Ovary (tissue), 7 donors: ENCODE measurements at regions not wholly inside any gene's neighbourhood (a gene's known extent, or its start where the extent isn't known, plus 50 kb on each side); places are given as distances from the start of the nearest gene placed in this dataset.

Experiments
- DNase-seq, 5 donors: peaks; one replicate each; pipeline ENCODE4 v3.0.0-alpha.2; 2019 to 2020
- H3K27ac ChIP-seq, 2 donors: fragments of 200-600 bp; one replicate each; pipeline versions ENCODE4 v1.5.1 to v1.8.0; 2019 to 2022
- H3K27me3 ChIP-seq: fragments of 200-600 bp; one replicate; pipeline ENCODE4 v1.8.0; 2022
- H3K36me3 ChIP-seq: fragments of 200-600 bp; sonication (generic); one replicate; pipeline ENCODE4 v1.5.1; 2019
- H3K4me1 ChIP-seq: one replicate; pipeline ENCODE4 v1.8.1; 2013; ENCODE audit warnings: mild to moderate bottlenecking, moderate library complexity; ENCODE audit not compliant: insufficient read depth
- H3K4me3 ChIP-seq: fragments of 200-600 bp; sonication (generic); one replicate; pipeline ENCODE4 v1.5.1; 2017
- H3K9me3 ChIP-seq, 2 donors: fragments of 200-600 bp in 1 of 2; sonication (generic) in 1 of 2; one replicate each; pipeline versions ENCODE4 v1.5.1 to v1.8.1; 2013 to 2019; ENCODE audit warnings: mild to moderate bottlenecking in 1 of 2, moderate library complexity in 1 of 2
- CTCF ChIP-seq, 3 donors: fragments of 450-650 bp in 2 of 3; fragments of 200-600 bp in 1 of 3; IDR thresholded peaks; one replicate each; pipeline versions ENCODE4 v1.5.1 to v1.8.0; 2016 to 2022; ENCODE audit warnings: antibody characterized with exemption in 3 of 3, mild to moderate bottlenecking in 1 of 3
- EP300 ChIP-seq: sonication (generic); formaldehyde crosslinking; IDR thresholded peaks from one replicate; pipeline ENCODE4 v1.6.1; 2017; ENCODE audit warnings: antibody characterized with exemption
- POLR2A ChIP-seq: fragments of 450-650 bp; IDR thresholded peaks from one replicate; pipeline ENCODE4 v1.6.1; 2017; ENCODE audit warnings: antibody characterized with exemption, mild to moderate bottlenecking, moderate library complexity
- WGBS, 3 donors: extraction: QIAGEN DNeasy Blood & Tissue Kit in 1 of 3; methylation state at CpG; one replicate each; pipeline versions ENCODE4 v1.1.5 to v1.1.7; 2013 to 2017; 5-methylcytosine and 5-hydroxymethylcytosine counted together
- intact Hi-C, 4 donors: fragments of 100-400 bp; cut with DNase I; formaldehyde crosslinking; loops; one replicate each; pipeline versions ENCODE4 v1.11.0 to v1.15.1; 2022 to 2023
- donor health status: DM: no; HTN: no; CAD: no; lungs with moderate emphysema.
- donor health status: DM: no; HTN: no; CAD: no.
- donor health status: Bipolar disorder and iron deficiency.
- donor health status: DM: no; HTN: no; CAD: no.
- donor health status: DM: yes; HTN: yes; CAD: no.

- Histone ChIP-seq H3K9me3 (no peaks in the 10 kb centered on the region), H3K36me3 (no peaks in the 10 kb centered on the region), H3K4me3 (no peak overlapping the region), H3K4me1 (no peaks in the 10 kb centered on the region), H3K27me3 (no peaks in the 10 kb centered on the region), H3K27ac (no peak overlapping the region)
- TF ChIP-seq CTCF (IDR thresholded peaks at IDR 0.05), result no peak
- TF ChIP-seq POLR2A, result no peak
- TF ChIP-seq EP300, result no peak
- WGBS, 3 donors, result 20 to 24% (median 21%) methylated on average over 1 of the region's 1 CpG
- no peak for DNase-seq
- intact Hi-C loops, result no loop called here
Measured at GRCh38 chr10:100683004-100683403, 62.4 kb upstream of the PAX2 start.

DNA sequence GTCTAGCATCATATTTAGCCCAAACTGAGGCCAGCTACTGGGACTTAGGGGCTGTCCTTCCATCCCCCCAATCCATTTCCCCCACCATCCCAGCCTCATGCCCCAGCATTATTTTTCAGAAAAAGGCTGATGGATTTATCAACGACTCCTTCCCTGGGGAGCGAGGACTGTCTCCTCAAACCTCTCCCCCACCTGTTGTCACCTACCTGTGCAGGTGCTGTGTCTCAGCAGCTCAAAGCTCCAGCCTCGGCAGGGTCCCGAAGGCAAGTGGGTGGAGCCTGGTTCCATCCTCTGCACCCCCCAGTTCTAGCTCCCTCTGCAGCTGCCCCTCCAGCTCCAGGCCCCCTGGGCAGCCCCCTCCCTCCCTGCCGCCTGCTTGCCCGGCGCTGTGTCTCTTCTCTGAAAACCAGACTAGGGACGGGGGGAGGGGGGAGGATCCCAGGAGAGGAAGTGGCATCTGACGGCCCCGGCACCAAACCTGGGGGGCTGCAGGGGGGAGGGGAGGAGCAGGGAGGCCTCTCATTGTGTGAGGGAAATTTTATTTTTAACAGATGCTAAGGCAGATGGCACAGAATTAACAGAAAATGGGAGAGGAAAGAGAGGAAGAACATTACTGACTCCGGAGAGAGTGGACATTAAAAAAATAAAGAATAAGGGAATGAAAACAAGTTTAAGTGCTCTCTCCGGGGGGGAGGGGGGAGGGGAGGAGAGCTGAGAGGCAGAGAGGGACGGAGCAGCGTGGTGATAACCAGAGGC, 61.7 kb upstream of the PAX2 start:
- Histone ChIP-seq H3K4me1 (no peaks in the 10 kb centered on the region), H3K9me3 (no peaks in the 10 kb centered on the region), H3K36me3 (no peaks in the 10 kb centered on the region), H3K27ac (no peak overlapping the region), H3K4me3 (no peak overlapping the region), H3K27me3 (no peaks in the 10 kb centered on the region)
- DNase-seq, result no peak
- TF ChIP-seq CTCF (IDR thresholded peaks at IDR 0.05), result no peak
- no peak for TF ChIP-seq POLR2A
- no peak for TF ChIP-seq EP300
- WGBS, 3 donors, result 1 to 2% (median 1%) methylated on average over 13 to 14 of the region's 14 CpGs
- intact Hi-C loops, result no loop called here

DNA sequence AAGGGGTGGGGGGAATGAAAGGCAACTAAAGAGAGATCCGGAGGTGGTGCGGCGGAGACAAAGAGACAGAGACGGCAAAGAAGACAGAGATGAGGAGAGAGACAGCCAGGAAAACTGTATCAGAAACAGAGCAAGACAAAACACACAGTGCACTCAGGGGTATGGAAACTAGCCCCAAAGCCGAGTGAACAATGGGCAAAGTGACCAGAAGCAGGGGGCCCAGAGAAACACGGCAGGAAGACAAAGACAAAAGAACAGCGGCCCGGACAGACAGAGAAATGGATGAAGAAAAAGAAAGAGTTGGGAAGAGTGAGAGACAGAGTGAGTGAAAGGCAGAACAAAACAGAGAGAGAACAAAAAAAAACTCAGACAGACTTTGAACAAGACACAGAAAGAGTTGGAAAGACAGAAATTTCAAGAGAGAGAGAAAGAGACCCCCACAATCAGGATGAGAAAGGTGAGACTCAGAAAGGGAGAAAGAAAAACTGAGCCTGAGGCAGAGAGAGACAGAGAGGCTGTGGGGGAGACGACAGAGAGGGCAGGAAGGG, 60.6 kb upstream of the PAX2 start:
- Histone ChIP-seq H3K27me3 (no peaks in the 10 kb centered on the region), H3K4me3 (no peak overlapping the region), H3K36me3 (no peaks in the 10 kb centered on the region), H3K9me3 (no peaks in the 10 kb centered on the region), H3K4me1 (no peaks in the 10 kb centered on the region), H3K27ac (no peak overlapping the region)
- DNase-seq, result no peak
- TF ChIP-seq CTCF (IDR thresholded peaks at IDR 0.05), result no peak
- no peak for TF ChIP-seq EP300
- TF ChIP-seq POLR2A, result no peak
- intact Hi-C loops, result no loop called here
- WGBS, 3 donors, result 2 to 5% (median 5%) methylated on average over 9 of the region's 9 CpGs

DNA sequence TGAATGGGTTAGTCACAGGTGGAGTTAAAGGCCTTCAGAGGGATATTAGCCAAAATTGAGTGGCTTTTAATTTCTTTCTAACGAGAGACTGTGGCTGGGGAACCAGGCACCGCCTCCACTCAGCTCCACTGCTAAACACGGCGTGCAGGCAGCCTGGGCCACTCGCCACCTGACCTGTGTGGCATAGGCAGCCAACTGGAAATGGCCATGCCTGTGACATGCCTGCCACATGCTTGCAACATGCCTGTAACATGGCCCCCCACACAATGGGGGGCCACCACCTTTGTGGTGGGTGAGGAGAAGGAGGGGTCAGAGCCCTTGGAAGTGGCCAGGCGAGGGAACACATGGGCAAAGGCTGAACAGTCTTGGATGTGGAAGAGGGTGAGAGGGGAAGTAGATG, 60.1 kb upstream of the PAX2 start:
- Histone ChIP-seq H3K4me3 (no peak overlapping the region), H3K36me3 (no peaks in the 10 kb centered on the region), H3K27me3 (no peaks in the 10 kb centered on the region), H3K4me1 (no peaks in the 10 kb centered on the region), H3K27ac (no peak overlapping the region), H3K9me3 (no peaks in the 10 kb centered on the region)
- 23 to 32% (median 28%) methylated on average over 6 of the region's 6 CpGs for WGBS, 3 donors
- DNase-seq, result no peak
- TF ChIP-seq CTCF (IDR thresholded peaks at IDR 0.05) (no peak), EP300 (no peak), POLR2A (no peak)
- intact Hi-C loops, result no loop called here
